ENCODE measurements at regions not wholly inside any gene's neighbourhood (a gene's known extent, or its start where the extent isn't known, plus 50 kb on each side); places are given as distances from the start of the nearest gene placed in this dataset.

GRCh38 chr17:71849783-71850768 is 270.7 kb upstream of the SOX9 start:
- TF ChIP-seq MAX (IDR thresholded peaks at IDR 0.05) (no peak), YY1 (IDR thresholded peaks at IDR 0.05; ENCODE audit: low read depth) (no peak), NFIC (IDR thresholded peaks at IDR 0.05) (no peak), REST (IDR thresholded peaks at IDR 0.05; ENCODE audit: low read depth) (no peak), CEBPB (IDR thresholded peaks at IDR 0.05) (no peak), CREB1 (IDR thresholded peaks at IDR 0.05; ENCODE audit: low read depth) (no peak), RAD21 (IDR thresholded peaks at IDR 0.05; ENCODE audit: low read depth) (no peak), FOXM1 (IDR thresholded peaks at IDR 0.05; ENCODE audit: borderline replicate concordance, low read depth) (no peak), EGR1 (IDR thresholded peaks at IDR 0.05) (no peak), TCF12 (IDR thresholded peaks at IDR 0.05; ENCODE audit: low read depth) (no peak), USF1 (IDR thresholded peaks at IDR 0.05) (no peak), TAF1 (IDR thresholded peaks at IDR 0.05; ENCODE audit: low read depth) (no peak), ZBTB7A (IDR thresholded peaks at IDR 0.05; ENCODE audit: low read depth) (no peak), EP300 (IDR thresholded peaks at IDR 0.05; ENCODE audit: borderline replicate concordance) (no peak), TEAD4 (IDR thresholded peaks at IDR 0.05) (no peak)

GRCh38 chr17:71850812-71851211 is 270.0 kb upstream of the SOX9 start:
- TF ChIP-seq EP300 (IDR thresholded peaks at IDR 0.05; ENCODE audit: borderline replicate concordance) (no peak), REST (IDR thresholded peaks at IDR 0.05; ENCODE audit: low read depth) (no peak)

- TF ChIP-seq EP300 (IDR thresholded peaks at IDR 0.05; ENCODE audit: borderline replicate concordance) (no peak), RAD21 (IDR thresholded peaks at IDR 0.05; ENCODE audit: low read depth) (no peak), CREB1 (IDR thresholded peaks at IDR 0.05; ENCODE audit: low read depth) (no peak), EGR1 (IDR thresholded peaks at IDR 0.05) (no peak), NFIC (IDR thresholded peaks at IDR 0.05) (no peak), ZBTB7A (IDR thresholded peaks at IDR 0.05; ENCODE audit: low read depth) (no peak), MAX (IDR thresholded peaks at IDR 0.05) (no peak), REST (IDR thresholded peaks at IDR 0.05; ENCODE audit: low read depth) (no peak), FOXM1 (IDR thresholded peaks at IDR 0.05; ENCODE audit: borderline replicate concordance, low read depth) (no peak), USF1 (IDR thresholded peaks at IDR 0.05) (no peak), TCF12 (IDR thresholded peaks at IDR 0.05; ENCODE audit: low read depth) (no peak), YY1 (IDR thresholded peaks at IDR 0.05; ENCODE audit: low read depth) (no peak), CEBPB (IDR thresholded peaks at IDR 0.05) (no peak), TAF1 (IDR thresholded peaks at IDR 0.05; ENCODE audit: low read depth) (no peak), TEAD4 (IDR thresholded peaks at IDR 0.05) (no peak)
Observed at GRCh38 chr17:71855010-71855409, 265.8 kb upstream of the SOX9 start.

GRCh38 chr17:71864755-71865154 is 256.1 kb upstream of the SOX9 start:
- no peak for TF ChIP-seq NFIC (IDR thresholded peaks at IDR 0.05)
- TF ChIP-seq FOXM1 (IDR thresholded peaks at IDR 0.05; ENCODE audit: borderline replicate concordance, low read depth) = no peak
- TF ChIP-seq CEBPB (IDR thresholded peaks at IDR 0.05) = no peak
- TF ChIP-seq REST (IDR thresholded peaks at IDR 0.05; ENCODE audit: low read depth) = no peak
- no peak for TF ChIP-seq TEAD4 (IDR thresholded peaks at IDR 0.05)
- no peak for TF ChIP-seq ZBTB7A (IDR thresholded peaks at IDR 0.05; ENCODE audit: low read depth)
- TF ChIP-seq TCF12 (IDR thresholded peaks at IDR 0.05; ENCODE audit: low read depth) = no peak
- no peak for TF ChIP-seq MAX (IDR thresholded peaks at IDR 0.05)
- TF ChIP-seq EP300 (IDR thresholded peaks at IDR 0.05; ENCODE audit: borderline replicate concordance) = no peak
- TF ChIP-seq EGR1 (IDR thresholded peaks at IDR 0.05) = no peak
- no peak for TF ChIP-seq RAD21 (IDR thresholded peaks at IDR 0.05; ENCODE audit: low read depth)
- TF ChIP-seq USF1 (IDR thresholded peaks at IDR 0.05) = no peak
- TF ChIP-seq YY1 (IDR thresholded peaks at IDR 0.05; ENCODE audit: low read depth) = no peak
